SHP77 (cell line): ENCODE measurements at regions not wholly inside any gene's neighbourhood (a gene's known extent, or its start where the extent isn't known, plus 50 kb on each side); places are given as distances from the start of the nearest gene placed in this dataset.

Experiments
- DNase-seq, 2 experiments: peaks; one replicate each; lab custom pipeline; 2025; lab: John Stamatoyannopoulos, UW

GRCh38 chr3:86731501-86731901 lies 259.4 kb downstream of the VGLL3 start:
- no peak for DNase-seq

GRCh38 chr3:86723433-86723832 lies 267.5 kb downstream of the VGLL3 start:
- no peak for DNase-seq

- no peak for DNase-seq
Measured at GRCh38 chr3:86711634-86712033, 279.3 kb downstream of the VGLL3 start.

- no peak for DNase-seq
Measured at GRCh38 chr3:86708893-86709292, 282.1 kb downstream of the VGLL3 start.

- no peak for DNase-seq
Measured at GRCh38 chr3:86702381-86702958, 288.5 kb downstream of the VGLL3 start.

GRCh38 chr3:86695752-86696151 lies 295.2 kb downstream of the VGLL3 start:
- peak in 1 of 2 experiments; percentile 1 for DNase-seq

- DNase-seq: no peak
Measured at GRCh38 chr3:86673991-86674390, 317.0 kb downstream of the VGLL3 start.

GRCh38 chr3:86661817-86662216 lies 329.1 kb downstream of the VGLL3 start:
- no peak for DNase-seq

GRCh38 chr3:86658876-86659275 lies 332.1 kb downstream of the VGLL3 start:
- DNase-seq: no peak

GRCh38 chr3:86654806-86655460 lies 336.0 kb downstream of the VGLL3 start:
- no peak for DNase-seq

- DNase-seq: no peak
Measured at GRCh38 chr3:86653661-86654205, 337.2 kb downstream of the VGLL3 start.

- no peak for DNase-seq
Measured at GRCh38 chr3:86648087-86648486, 342.9 kb downstream of the VGLL3 start.

GRCh38 chr3:86645756-86646155 lies 345.2 kb downstream of the VGLL3 start:
- no peak for DNase-seq

GRCh38 chr3:86634361-86634760 lies 356.6 kb downstream of the VGLL3 start:
- no peak for DNase-seq

GRCh38 chr3:86629511-86629910 lies 361.4 kb downstream of the VGLL3 start:
- no peak for DNase-seq

- DNase-seq: no peak
Measured at GRCh38 chr3:86624192-86624591, 366.8 kb downstream of the VGLL3 start.

- no peak for DNase-seq
Measured at GRCh38 chr3:86618706-86619105, 372.2 kb downstream of the VGLL3 start.

GRCh38 chr3:86605166-86605565 lies 385.8 kb downstream of the VGLL3 start:
- no peak for DNase-seq

GRCh38 chr3:86595696-86596095 lies 395.3 kb downstream of the VGLL3 start:
- no peak for DNase-seq

GRCh38 chr3:86594838-86595237 lies 396.1 kb downstream of the VGLL3 start:
- DNase-seq: no peak

GRCh38 chr3:86578071-86578470 lies 412.9 kb downstream of the VGLL3 start:
- no peak for DNase-seq

- DNase-seq: peak; percentile 43 to 49
Measured at GRCh38 chr3:86563400-86563970, 427.5 kb downstream of the VGLL3 start.

- DNase-seq: no peak
Measured at GRCh38 chr3:86562090-86562489, 428.9 kb downstream of the VGLL3 start.
